ENCODE measurements at regions not wholly inside any gene's neighbourhood (a gene's known extent, or its start where the extent isn't known, plus 50 kb on each side); places are given as distances from the start of the nearest gene placed in this dataset.
"Not testable (repeated sequence)": the region's sequence is repeated elsewhere in the genome, so short reads cannot be mapped to it uniquely, and the experiment has no call there.

DNA sequence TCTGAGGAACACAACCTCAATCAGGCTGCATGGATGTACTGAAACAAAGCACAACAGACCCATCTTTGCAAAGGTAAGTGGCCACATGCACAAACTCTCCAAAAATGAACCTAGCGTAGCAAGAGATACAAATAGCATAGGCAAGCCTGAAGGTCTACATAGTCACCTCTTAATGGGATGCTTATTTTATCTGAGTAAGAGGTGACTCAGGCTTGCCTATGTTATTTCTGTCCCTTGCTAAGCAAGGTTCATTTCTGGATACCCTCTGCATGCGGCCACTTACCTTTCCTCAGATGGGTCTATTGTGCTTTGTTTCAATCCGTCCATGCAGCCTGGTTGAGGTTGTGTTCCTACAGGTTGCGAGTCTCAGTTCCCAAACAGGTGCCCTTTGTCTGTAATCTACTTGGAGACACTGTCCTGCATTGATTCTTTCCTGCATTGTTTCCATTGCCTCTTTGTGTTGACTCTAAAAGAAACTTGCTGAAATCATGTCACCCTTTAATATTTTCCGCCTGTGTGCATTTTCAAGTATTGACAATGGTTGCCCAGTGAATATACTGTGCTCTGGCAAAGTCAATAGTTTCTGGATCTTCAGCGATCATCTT is 291.8 kb upstream of the LYZL1 start:
- DNase-seq, result no peak

- DNase-seq, result no peak
These were observed 291.1 kb upstream of the LYZL1 start for GRCh38 chr10:28997734-28998133.

DNA sequence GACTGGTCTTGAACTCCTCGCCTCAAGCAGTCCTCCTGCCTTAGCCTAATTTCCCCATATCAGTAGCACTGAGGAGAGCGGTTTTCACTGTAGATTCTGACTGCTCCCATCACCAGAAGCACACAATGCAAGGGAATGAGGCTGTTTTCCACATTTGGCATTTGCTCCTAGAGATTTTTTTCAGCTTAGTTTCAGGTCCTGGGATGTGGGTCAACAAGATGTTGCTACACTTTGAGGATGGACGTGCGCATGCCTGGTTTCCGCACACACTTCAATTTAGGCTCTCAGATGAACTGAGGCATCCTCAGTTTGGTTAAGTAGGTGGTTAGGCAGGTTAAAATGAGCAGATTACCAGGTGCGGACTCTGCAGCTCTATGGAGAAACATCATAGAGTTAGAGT is 287.1 kb upstream of the LYZL1 start:
- no peak for DNase-seq

- DNase-seq, result not testable (repeated sequence)
These were observed 285.9 kb upstream of the LYZL1 start for GRCh38 chr10:29003014-29003413.

GRCh38 chr10:29005988-29006387 is 282.9 kb upstream of the LYZL1 start:
- no peak for DNase-seq

DNA sequence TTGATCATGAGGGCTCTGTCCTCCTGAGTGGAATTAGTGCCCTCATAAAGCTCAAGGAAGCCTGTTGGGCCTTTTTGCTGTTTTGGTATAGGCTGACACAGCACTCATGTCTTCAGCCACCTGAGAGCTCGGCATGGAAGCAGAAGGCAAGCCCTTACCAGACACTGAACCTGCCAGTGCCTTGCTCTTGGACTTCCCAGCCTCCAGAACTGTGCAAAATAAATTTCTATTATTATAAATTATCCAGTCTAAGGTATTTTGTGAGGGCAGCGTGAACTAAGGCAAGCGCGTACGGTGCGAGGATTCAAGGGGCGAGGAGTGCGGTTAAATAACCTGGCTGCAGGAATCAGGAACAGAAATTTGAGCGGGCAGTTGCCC is 281.5 kb upstream of the LYZL1 start:
- no peak for DNase-seq

DNA sequence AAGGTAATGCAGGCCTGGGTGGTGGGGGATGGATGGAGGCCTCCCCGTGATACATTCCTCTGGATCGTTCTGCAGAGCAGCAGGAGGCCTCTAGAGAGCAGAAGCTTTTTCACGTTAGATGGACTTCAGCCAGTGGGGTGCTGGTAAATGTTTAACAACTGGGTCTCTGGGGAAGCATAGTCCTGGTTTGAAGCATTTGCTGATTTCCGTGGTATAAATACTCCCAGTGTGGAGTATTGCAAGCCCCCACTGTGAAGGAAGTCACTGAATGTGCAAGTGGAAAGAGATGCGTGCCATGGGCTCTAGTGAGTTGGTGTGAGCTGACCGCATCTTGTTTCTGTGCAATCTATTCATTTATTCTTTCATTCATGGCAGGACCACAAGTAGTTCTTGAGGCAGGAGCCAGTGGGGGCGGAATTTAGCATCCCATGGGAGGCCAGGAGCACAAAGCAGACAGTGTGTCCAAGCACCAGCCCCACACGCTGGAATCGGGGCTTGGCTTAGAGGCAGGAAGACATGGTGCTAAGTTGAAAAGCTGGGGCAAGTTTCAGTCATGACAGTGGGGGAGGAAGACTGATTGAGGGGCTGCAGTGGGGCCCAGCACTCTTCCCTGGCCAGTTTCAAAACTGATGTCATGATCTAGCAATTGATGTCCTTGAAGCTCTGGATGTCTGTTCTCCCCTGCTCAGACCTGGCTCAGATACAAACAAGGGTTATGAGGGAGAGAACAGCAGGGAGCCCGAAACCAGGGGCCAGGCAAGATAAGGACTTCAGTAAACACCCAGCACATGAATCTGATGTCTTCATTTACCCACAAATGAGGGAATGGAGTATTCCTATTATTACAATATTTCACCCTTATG is 280.9 kb upstream of the LYZL1 start:
- no peak for DNase-seq

GRCh38 chr10:29009464-29009863 is 279.4 kb upstream of the LYZL1 start:
- no peak for DNase-seq

- DNase-seq, result no peak
These were observed 277.4 kb upstream of the LYZL1 start for GRCh38 chr10:29011516-29011915.

DNA sequence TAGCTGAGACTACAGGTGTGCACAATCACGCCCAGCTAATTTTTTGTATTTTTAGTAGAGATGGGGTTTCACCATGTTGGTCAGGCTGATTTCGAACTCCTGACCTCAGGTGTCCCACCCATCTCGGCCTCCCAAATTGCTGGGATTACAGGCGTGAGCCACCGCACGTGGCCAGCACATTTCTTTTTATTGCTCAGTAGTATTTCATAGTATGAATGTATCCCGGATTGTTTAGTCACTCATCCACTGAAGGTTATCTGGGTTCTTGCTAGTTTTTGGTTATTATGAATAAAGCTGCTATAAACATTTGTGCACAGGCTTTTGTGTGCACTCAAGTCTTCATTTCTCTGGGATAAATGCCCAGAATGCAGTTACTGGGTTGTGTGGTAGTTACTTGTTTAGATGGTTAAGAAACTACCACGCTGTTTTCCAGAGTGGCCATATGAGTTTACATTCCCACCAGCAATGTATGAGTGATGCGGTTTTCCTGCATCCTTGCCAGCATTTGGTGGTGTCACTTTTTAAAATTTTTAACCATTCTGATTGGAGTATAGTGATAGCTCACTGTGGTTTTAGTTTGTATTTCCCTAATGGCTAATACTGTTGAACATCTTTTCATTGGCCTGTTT is 275.8 kb upstream of the LYZL1 start:
- no peak for DNase-seq

DNA sequence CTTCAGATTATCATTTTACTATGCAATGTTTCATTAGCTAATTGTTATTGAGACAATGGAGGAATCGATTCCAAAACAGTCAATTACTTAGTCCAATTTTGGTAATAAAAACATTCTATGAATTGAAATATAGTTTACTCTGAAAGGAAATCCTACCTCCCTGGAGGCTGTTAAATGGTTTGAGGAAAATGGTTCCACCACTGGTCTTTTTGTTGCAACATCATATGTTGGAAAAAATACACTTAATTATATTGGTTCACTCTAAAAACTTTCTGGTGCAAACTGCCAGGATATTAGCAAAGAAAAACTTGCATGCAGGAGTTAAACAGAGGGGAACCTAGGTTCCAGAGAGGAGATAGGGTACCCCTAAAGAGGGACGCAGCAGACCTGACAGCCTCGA is 267.3 kb upstream of the LYZL1 start:
- no peak for DNase-seq

DNA sequence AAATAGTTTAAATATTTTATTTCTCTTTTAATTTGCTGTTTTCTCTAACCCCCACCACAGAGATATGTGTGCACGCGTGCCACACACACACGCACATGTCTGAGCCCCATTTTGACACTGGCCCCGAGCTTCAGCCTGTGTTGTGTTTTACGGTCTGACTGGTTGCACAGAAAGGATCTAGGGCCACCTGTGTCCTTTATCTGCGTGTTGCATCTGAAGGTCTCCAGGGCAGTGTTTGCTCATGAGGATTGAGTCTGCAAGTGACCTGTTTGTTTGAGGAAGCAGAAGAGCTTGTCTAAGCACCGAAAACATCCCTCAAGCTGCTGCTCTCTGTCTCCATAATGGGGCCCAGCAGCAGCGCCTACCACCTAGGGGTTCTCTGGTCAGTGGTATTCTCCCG is 266.4 kb upstream of the LYZL1 start:
- DNase-seq, result no peak

DNA sequence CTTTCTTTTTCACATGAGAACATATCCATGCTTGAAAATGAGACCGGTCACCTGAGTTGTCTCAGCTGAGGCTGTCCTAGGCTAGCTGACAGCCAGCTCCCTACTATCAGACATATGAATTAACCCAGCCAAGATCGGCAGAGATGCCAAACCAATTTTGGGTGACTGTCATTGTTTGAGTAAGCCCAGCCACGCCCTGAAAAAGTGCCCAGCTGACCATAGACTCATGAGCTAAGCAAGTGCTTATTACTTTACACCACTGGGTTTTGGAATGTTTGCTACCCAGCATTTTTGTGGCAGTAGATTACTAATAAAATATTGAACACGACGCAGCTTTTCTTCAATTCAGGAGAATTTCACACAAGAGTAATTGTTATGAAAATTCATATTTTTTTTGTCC is 265.2 kb upstream of the LYZL1 start:
- DNase-seq, result no peak

GRCh38 chr10:29026065-29026797 is 262.6 kb upstream of the LYZL1 start:
- DNase-seq, result no peak

GRCh38 chr10:29026802-29027580 is 261.9 kb upstream of the LYZL1 start:
- DNase-seq, result no peak

GRCh38 chr10:29028486-29028885 is 260.4 kb upstream of the LYZL1 start:
- no peak for DNase-seq

DNA sequence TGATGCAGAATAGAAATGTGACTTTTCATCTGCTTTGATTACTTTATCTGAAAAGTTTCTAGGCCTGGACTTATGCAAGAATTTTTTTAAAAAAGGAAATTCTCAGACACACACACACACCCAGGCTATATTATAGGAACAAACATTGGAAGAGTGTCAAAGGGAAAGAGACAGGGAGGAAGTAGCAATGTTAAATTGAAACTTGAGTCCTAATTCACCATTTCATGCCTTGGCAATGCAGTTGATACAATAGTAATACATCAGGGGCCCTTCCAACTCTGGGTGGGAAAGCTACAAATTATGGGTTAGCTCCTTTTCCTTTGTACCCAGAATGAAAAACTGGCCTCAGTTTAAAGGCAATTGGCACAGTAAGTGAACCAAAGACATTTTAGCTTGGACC is 258.0 kb upstream of the LYZL1 start:
- no peak for DNase-seq

DNA sequence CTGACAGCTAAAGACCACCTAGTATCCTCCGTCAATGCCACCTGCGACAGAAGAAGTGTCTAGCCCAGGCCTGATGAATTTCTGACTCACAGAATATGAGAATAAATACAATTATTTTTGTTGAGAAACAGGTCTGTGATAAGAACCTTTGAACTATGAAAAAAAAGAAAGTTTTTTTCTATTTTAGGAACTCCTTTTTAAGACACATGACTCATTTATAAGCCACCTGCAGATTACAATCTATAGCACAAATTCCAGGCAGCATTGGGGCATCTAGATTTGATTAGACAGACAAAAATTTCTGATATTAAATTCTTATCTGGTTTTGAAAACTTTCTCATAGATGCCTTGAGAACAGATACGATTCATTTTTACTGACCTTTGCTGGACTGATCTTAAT is 256.7 kb upstream of the LYZL1 start:
- no peak for DNase-seq

DNA sequence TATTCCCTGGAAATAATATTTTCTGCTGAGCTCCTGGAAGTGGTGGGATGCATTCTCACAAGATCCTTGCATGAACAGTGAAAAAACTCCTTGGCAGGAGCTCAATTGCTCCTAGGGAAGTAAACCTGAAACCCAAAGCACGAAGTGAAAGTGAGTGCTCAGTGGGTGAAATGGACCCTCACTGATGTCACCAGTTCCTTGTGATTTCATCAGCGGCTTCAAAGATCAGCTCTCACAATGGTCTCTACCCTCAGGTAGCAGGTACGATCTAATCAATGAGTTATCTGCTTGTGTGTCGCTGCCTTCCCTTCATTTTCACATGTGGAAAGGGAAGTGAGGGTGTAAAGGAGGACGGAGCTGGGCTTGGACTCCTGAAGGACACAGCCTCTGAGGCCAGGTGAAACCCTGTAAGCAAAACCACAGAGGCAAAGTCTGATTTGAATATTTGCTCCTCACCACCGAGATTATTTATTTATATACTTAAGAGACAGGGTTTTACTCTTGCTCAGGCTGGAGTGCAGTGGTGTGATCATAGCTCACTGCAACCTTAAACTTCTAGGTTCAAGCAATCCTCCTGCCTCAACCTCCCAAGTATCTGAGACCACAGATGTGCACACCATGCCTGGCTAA is 255.4 kb upstream of the LYZL1 start:
- DNase-seq, result no peak

DNA sequence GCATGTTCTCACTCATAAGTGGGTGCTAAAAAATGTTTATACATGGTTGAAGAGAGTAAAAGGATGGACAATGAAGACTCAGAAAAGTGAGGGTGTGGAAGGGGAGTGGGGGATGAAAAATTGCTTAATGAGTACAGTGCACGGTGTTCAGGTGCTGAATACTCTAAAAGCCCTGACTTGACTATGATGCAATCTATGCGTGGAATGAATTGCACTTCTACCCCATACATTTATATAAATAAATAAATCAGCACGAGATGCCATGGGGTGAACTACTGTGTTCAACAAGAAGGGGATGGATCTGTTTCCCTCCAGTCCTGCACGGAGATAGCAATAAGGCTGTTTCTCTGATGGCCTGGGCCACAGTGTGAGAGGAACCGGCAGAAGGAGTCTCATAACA is 254.3 kb upstream of the LYZL1 start:
- DNase-seq, result no peak

GRCh38 chr10:29035721-29036120 is 253.1 kb upstream of the LYZL1 start:
- DNase-seq, result no peak

Measured in stimulated activated CD4-positive, alpha-beta T cell treated with anti-CD3 and anti-CD28 coated beads, Interleukin-2, amount 100 ng/mL, for 24 hours (primary cell).